GM21423 (cell line): ENCODE measurements at regions not wholly inside any gene's neighbourhood (a gene's known extent, or its start where the extent isn't known, plus 50 kb on each side); places are given as distances from the start of the nearest gene placed in this dataset.

Source experiments
- ATAC-seq: cut with Tn5 transposase; IDR thresholded peaks from one replicate; pipeline ENCODE4 v1.9.1; 2021; ENCODE audit warnings: mild to moderate bottlenecking, moderate library complexity; ENCODE audit not compliant: unreplicated experiment

DNA sequence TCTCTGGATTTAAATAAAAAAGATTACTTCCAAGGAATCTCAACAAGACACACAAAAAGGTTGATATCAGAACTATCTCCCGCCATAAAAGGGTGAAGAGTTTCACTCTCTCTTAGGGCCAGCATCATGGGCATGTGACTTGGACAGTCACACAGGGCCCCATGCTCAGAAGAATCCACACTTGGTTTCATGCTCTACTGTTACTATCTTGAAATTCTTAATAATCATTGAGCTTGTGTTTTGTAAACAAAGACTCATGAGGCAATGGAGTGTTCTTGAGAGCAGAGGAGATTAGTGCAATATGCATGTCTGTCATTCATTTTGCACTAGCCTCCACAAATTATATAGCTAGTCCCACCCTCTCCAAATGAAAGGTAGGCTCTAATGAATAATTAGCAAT, 58.4 kb downstream of the HMHB1 start:
- no peak for ATAC-seq

DNA sequence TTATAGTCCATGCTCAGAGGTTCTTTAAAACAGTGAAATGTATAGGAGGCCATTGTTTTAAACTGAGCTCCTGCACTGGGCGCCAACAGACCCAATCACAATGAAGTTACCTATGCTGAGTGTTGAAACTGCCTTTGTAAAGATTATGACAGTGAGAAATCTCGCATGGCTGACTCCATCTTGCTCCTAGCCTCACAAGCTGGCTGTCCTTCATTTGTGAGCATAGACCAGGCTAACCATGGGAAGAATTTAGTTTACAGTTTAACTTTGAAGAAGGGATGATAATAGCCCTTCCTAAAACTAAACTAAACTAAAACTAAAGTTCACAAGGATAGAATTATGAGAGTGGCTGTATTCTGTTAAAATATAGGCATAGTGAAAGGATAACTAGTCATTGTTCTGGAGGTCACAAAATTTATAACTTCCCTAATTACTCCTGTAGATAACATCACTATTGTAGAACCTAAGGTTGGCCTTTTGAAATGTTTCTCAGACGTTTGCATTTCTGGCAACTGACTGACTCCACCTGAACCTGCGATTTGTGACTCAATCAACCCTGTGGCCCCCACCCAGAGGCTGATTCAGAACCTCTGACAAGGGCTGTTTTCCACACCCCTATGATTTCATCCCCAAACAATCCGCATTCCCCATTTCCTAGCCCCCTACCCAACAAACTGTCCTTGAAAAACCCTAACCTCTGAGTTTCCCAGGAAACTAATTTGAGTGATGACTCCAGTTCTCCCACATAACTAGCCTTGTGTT, 59.1 kb downstream of the HMHB1 start:
- ATAC-seq = no peak

DNA sequence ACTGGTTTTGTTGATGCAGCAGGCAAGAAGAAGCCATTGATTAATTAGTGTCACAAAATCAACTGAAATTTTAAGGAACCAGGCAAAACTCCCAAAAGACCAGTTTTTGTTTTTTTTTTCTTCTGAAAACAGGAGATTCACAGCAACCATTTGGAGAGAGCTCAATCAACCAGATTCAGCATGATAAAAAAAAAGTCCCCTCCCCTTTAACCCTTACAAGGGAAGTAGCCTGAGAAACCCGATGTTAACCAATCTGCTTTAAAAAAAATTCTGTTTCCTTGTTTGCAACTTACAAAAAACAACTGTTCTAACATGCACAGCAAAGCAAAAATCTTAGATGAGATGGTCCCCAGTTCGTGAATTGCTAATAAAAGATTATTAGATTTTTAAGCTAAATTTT, 59.7 kb downstream of the HMHB1 start:
- no peak for ATAC-seq

DNA sequence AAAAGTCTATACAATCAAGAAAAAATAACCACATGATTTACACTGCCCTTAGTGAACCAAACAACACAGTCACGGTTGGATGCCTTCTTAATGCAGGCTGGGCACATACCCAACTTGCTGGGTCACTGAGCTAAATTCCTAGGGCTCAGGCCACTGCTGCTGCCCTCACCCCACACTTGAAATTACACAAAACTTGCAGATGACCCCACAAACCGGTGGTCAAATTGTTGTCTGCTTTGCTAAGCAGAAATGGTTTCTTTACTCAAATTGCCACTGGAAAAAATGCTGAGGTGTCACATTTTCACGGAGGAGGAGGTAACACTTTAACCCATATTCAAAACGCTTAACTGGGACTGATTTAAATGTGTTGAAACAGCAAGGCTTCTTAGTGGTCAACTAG, 62.4 kb downstream of the HMHB1 start:
- ATAC-seq = no peak

DNA sequence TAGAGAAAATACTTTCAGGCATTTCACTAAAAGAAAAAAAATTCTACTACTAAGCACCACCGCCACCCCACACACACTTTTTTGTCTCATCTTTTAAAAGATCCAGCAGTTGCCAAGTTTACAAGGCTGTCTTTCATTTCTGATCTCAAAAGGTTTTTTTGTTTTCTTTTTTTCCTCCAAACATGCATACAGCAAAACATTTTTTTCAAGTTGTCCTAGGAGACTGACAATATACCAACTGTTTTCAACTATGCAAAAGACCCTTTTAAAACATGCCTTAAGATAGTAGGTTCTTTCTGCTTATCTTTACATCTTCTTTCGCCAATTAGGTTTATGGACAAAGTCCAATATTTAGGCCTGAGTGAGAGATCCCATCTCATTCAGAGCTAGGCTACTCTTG, 65.2 kb downstream of the HMHB1 start:
- ATAC-seq = no peak

DNA sequence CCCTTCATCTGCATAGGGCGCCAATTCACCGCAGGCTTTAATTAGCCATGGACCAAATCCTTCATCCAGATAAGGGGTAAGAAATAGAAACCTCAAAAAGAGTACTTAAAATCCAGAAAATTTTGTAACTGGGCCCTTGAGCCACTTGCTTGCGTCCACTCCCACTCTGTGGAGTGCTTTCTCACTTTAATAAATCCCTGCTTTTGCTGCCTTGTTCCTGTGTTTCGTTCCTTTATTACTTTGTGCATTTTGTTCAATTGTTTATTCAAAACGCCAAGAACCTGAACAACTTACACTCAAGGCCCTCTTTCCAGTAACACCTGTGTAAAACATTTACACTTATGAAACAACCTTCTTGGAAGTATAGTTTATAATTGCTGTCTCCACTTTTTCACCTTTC, 66.5 kb downstream of the HMHB1 start:
- ATAC-seq = no peak

DNA sequence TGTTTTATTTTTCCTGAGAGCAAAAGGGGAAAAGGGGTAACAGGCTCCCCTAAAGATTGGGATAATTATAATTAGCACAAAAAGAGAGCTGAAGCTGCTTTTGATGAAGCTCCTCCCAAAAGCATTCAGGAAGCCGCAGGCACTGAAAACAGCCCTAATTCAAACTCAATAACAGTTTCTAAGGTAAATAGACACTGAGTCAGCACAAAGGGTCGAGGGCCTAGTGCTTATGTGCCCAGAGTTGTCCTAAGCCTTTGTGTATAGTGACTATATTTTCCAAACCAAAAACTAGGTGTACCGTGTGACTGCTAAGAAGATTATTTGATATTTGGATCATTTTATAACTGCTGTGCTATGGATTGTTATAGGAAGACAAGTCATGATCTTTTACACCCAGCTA, 67.7 kb downstream of the HMHB1 start:
- ATAC-seq = no peak

DNA sequence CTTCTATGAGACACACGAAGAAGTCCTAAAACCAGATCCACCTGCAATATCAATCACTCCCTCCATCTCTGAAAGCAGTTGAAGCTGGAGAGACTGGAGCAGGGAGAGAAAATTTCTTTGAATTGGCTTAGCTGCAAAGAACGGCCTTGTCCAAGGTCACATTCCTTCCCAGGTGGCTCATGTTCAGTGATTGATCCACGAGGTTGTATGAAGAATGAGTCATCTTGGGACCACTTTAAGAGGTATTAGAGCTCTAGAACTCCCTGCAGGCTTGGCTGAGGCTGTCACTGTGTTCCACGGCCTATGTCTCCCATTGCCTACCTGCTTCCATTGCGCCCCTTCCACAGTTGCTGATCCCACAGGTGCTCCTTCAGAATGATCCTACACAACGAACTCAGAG, 68.2 kb downstream of the HMHB1 start:
- ATAC-seq = no peak

DNA sequence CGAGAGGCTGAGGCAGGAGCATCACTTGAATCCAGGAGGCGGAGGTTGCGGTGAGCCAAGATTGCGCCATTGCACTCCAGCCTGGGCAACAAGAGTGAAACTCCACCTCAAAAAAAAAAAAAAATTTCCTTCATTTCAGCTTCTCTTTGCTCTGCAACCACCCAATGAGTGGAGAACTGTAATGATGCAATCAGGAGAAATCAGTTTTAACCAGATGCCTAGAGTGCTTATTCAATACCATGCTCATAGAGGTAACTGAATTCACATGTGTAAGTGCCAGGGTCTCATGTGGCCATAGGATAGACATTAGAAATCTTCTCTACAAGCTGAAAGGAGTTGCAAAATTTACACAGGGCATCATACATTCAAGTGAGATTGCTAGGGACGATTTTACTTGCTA, 70.6 kb downstream of the HMHB1 start:
- no peak for ATAC-seq

DNA sequence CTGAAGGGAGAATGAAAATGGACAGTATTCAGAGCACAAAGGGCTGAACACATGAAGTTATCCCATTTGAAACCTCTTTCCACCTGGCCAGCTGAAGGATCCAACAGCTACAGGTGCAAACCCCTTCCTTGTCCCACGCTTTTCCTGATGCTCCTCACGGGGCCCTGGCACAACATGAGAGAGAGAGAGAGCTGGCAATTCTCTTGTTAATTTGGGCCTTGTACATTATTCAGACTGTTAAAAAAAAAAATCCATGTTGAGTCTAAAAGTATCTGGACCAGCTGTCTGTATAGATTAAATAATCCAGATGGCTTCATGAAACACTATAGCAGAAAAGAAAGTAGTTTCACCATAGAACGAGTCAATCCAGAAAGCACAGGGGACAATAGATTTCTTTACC, 74.1 kb downstream of the HMHB1 start:
- ATAC-seq = no peak

DNA sequence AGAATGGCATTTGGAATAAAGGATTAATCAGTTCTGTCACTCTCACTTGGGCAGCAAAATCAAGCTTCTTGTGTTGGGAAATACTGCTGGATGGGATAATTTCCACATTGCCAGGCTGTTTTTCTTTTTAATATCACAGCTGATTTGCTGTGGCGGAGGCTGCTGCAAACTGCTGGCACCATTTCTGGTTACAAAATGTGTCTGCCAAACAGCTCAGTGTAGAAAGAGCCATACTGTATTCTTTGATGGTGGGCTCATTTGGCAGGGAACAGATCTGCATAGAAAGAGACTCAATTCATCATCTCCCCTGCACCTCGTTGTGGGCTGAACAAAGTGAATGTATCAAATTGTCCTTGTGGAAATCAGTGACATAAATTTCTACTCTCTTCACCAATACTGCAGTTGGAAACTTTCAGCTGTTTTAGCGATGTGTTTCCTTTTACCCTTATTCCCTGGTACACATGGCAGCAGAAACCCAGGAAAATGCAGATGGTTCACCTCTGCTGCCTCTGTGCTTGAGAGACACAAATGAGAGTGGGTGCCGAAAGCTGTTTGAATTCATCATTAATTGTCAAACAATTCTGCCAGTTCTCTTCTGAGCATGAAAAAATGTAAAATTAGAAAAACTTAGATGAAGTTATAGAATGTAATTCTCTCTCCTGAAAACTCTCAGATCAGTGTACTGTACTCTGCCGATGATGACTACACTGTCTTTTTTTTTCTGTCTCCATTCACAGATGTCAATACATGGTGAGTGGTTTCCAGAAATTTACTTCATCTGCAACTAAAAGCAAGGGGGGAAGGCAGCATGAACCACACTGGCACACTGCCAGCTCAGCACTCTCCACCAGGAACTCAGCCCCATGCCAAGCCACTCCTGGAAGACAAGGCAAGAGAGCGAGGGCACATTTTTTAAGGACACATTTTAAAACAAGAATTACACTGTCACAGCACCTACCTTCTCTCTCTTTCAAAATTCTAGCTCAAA, 75.0 kb downstream of the HMHB1 start:
- ATAC-seq = no peak

DNA sequence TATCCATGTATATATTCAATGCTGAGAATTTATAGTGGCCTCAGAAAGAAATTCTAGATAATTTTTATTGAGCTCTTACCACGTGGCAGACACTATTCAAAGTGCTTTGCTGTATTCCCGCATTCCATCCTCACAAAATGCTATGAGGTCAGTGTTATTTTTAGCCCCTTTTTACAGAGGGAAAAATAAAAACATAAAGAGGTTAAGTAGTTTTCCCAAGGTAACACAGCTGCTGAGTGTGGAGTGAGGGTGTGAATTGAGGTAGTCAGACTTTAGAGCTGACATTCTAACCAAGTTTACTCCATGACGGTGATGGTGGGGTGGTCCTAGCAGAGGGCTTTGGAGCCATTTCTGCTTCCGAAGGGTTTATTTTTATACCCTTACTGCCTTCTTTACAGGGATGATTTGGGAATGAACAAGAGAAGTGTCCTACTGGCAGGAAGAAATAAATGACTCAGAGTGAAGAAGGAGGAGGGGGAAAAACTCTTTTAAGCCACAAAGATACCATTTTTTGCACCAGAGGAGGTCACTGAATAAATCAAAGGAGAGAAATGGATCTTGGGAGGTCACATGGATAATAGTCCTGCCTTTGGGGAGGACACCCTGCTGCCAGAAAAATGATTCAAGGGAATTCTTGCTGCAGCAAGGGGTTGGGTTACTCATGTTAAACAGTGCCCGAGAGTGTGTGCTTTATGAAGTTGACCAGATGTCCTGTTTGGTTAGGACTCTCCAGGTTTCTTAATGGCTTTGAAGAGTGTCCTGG, 76.1 kb downstream of the HMHB1 start:
- no peak for ATAC-seq

DNA sequence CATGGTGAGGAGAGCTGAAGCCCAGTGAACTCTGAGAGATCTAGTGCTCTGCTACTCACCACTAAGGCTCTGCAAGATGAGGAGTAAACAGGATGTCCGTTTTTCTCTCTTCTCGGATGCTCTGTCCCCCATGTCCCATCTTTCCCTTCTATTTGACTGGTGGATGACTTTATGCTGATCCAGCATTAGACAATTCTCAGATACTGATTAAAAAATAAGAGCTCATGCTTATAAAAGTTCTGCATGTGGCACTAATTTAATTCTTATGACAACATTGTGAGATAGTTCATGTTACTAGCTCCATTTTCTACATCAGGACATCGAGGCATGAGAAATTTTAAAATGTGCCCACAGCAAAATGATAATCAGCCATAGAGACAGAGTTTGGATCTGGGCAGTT, 77.0 kb downstream of the HMHB1 start:
- ATAC-seq = no peak

DNA sequence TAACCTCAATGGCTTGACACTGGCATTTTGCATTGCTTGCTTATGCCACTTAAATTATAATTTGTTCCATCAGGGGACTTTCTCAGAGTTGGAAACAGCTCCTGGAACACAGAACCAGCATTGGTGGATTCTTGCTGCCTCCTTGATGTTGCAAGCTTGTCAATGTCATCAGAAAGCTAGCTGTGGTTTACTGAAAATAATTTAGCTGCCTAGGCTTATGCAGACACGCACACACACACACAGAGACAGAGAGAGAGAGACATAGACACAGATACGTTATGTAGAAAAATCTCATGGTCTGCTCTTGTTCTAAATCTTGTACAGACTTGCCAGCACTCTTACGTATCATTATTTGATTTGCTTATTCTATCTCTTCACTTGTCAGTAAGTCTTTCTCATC, 78.0 kb downstream of the HMHB1 start:
- ATAC-seq = no peak

DNA sequence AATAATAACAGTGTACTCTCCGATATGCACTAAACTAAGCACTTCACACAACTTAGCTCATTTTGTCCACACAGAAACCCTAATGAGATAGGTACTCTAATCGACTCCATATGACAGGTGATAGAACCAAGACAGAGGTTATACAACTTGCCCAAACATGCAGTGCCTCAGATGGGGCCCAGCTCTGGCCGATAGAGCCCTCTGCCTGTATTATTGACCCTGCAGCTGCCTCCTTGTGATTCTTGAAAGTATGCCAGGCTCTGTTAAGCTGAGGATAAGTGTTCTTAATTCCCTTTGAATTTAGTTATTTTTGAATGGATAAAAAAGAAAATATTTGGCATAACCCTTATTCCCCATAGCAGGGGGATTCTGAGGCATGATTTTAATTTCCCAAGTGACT, 78.5 kb downstream of the HMHB1 start:
- no peak for ATAC-seq

DNA sequence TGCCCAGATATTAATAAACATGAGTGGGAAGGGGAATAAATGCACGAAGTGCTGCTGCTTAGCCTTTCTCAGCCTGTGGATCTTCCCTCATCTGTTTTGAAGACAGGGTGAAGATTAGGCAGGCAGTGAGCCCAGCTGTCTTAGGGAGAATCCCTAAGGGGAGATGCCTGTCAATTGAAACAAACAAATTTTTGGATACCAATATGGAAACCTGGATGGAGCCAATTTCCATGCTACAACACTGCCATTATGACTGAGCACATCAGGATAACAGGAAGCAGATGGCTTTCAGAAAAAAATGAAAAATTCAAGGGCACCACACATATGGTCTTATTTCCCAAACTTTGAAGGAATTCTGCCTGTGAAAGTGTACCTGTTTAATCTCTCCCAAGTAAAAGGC, 80.3 kb downstream of the HMHB1 start:
- ATAC-seq = no peak

DNA sequence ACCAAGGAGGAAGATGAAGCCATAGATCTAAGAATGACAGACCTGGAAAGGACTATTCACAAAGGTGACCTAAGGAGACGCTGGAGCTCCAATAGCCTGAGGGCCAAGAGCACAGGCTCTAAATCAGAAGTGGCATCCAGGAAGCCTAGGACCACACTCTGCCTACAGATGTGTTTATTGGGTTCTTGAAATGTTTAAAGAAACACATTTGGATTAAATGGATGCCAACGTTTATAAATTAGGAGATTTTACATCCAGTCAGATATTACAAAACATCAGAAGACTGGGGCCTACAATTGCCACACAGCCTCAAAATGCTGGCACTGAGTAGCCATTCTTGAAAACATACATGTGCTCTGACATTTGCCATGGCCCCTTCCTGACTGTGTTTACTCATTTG, 80.9 kb downstream of the HMHB1 start:
- no peak for ATAC-seq

DNA sequence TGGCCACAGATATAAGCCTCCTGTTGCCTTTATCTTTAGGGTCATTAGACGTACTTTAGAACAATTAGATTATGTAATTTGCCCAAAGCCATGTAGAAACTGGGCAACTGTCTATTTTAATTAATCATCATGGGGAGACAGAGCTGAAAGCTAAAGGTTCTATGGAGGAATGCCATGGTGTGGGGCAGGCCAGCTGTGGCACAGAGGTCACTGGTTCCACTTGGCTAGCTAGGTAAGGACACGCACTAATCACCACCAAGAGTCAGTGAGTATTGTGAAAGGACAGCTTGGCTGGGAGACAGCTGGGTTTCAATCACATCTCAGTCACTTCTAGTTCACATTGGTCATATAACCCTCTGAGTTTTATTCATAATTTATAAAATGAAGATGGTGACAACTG, 81.7 kb downstream of the HMHB1 start:
- ATAC-seq = no peak

DNA sequence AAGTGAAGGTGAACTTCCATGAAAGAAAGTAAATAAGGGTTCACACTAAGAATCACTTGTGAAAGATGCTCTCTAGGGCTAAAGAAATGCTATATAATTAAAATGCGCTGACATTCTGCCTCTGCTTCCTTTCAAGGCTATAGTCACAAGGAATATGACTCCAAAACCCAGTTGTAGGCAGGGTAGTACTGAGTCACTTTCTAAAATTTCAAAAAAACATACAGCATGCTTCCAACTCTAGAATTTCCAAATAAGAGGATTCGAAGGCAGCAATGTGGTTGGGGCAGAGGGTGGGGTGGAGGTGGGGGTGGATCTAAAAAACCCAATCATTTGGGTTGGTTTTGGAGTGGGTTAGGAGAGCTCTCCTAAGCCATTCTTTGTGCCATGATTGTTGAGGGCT, 84.6 kb downstream of the HMHB1 start:
- ATAC-seq = no peak

DNA sequence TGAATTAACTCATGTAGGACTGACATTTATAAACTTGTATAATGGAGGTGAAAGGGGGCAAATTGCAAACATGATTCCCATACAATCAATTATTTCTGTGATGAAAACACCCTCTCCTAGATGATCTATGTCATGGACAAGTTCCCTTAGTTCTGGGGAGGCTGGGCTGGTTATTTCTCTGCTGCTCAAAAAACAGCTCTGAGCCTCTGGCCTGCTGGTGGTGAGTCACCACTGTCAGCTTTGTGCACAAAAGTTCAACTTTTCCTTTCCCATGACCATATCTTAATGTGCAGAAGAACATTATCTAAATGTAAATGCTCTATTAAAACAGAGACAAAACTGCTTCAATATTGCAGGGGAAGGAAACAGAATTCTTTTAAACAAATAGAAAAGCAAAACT, 85.0 kb downstream of the HMHB1 start:
- no peak for ATAC-seq

DNA sequence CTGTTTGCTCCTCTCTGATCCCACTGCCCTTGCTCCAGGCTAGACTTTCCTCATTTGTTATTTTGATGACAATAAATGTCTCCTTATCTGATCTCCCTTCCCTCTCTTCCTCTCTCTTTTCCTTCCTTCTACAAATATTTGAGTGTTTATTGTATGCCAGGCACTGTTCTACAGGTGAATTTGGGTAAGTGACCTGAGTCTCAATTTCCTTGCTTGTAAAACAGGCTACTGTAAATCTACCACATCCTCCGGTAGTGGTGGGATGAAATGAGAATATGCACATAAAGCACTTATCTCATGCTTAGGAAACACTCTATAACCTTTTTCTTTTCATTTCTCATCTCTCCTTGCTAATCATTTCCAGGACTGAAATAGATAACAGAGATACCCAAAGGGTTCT, 86.4 kb downstream of the HMHB1 start:
- peak; percentile 47 for ATAC-seq
